Esophagus squamous epithelium (tissue), 5 donors: ENCODE measurements at regions not wholly inside any gene's neighbourhood (a gene's known extent, or its start where the extent isn't known, plus 50 kb on each side); places are given as distances from the start of the nearest gene placed in this dataset.

Experiments
- DNase-seq: peaks from one replicate; lab custom pipeline; 2025; lab: John Stamatoyannopoulos, UW
- H3K27ac ChIP-seq, 4 donors: fragments of 200-600 bp; sonication (generic); one replicate each; pipeline ENCODE4 v1.5.1; 2016 to 2019; ENCODE audit warnings: mild to moderate bottlenecking in 1 of 4
- H3K27me3 ChIP-seq, 4 donors: fragments of 200-600 bp; sonication (generic); 1 replicate in 3 of 4; 2 replicates in 1 of 4; pipeline versions ENCODE4 v1.5.1 to v1.6.0; 2017 to 2021; ENCODE audit warnings: antibody characterized with exemption in 1 of 4
- H3K36me3 ChIP-seq, 3 donors: fragments of 200-600 bp; sonication (generic); one replicate each; pipeline ENCODE4 v1.5.1; 2016 to 2019
- H3K4me1 ChIP-seq, 3 donors: fragments of 200-600 bp; sonication (generic); one replicate each; pipeline ENCODE4 v1.5.1; 2017 to 2019
- H3K4me3 ChIP-seq, 4 donors: fragments of 200-600 bp; sonication (generic); 1 replicate in 3 of 4; 2 replicates in 1 of 4; pipeline ENCODE4 v1.5.1; 2016 to 2019; ENCODE audit warnings: mild to moderate bottlenecking in 2 of 4, moderate library complexity in 1 of 4
- H3K9me3 ChIP-seq, 3 donors: fragments of 200-600 bp; sonication (generic); one replicate each; pipeline ENCODE4 v1.5.1; 2016 to 2019
- CTCF ChIP-seq, 6 experiments: fragments of 450-650 bp in 4 of 6; fragments of 200-600 bp in 2 of 6; sonication (generic) in 2 of 6; IDR thresholded peaks; one replicate each; pipeline ENCODE4 v1.5.1; 2016 to 2019; ENCODE audit warnings: antibody characterized with exemption in 6 of 6, mild to moderate bottlenecking in 4 of 6, moderate library complexity in 4 of 6
- POLR2A ChIP-seq, 4 donors: fragments of 450-650 bp; IDR thresholded peaks; one replicate each; pipeline ENCODE4 v1.6.1; 2017; ENCODE audit warnings: antibody characterized with exemption in 4 of 4, mild to moderate bottlenecking in 4 of 4, moderate library complexity in 3 of 4
- WGBS, 2 donors: methylation state at CpG; one replicate each; pipeline ENCODE4 v1.1.5; 2018; 5-methylcytosine and 5-hydroxymethylcytosine counted together
- intact Hi-C: fragments of 100-400 bp; cut with DNase I; formaldehyde crosslinking; loops from one replicate; pipeline ENCODE4 v1.15.0; 2022
- donor health status: DM: yes; HTN: yes; CAD: no.

GRCh38 chr7:35558841-35559240 is 136.1 kb downstream of the HERPUD2 start:
- no peak overlapping the region for H3K27ac ChIP-seq
- no peaks in the 10 kb centered on the region for H3K9me3 ChIP-seq
- intact Hi-C loops: no loop called here
- WGBS, 2 donors: 44 to 80% methylated on average over 2 to 4 of the region's 4 CpGs
- H3K4me1 ChIP-seq: no peaks in the 10 kb centered on the region
- DNase-seq: no peak
- no peak overlapping the region for H3K4me3 ChIP-seq
- TF ChIP-seq POLR2A (IDR thresholded peaks at IDR 0.05) (no peak), CTCF (IDR thresholded peaks at IDR 0.05) (no peak)
- H3K27me3 ChIP-seq: no peaks in the 10 kb centered on the region
- H3K36me3 ChIP-seq: no peaks in the 10 kb centered on the region

GRCh38 chr7:35556515-35557471 is 138.1 kb downstream of the HERPUD2 start:
- Histone ChIP-seq H3K36me3 (no peaks in the 10 kb centered on the region), H3K27me3 (peaks cover 0 to 5% (median 0%) of the 10 kb centered on the region in 4 donors), H3K9me3 (no peaks in the 10 kb centered on the region), H3K4me3 (no peak overlapping the region), H3K27ac (no peak overlapping the region), H3K4me1 (no peaks in the 10 kb centered on the region)
- DNase-seq: no peak
- TF ChIP-seq POLR2A (IDR thresholded peaks at IDR 0.05) (no peak), CTCF (IDR thresholded peaks at IDR 0.05) (no peak)
- 49 to 56% methylated on average over 8 of the region's 8 CpGs for WGBS, 2 donors
- intact Hi-C loops: no loop called here

GRCh38 chr7:35555934-35556333 is 139.0 kb downstream of the HERPUD2 start:
- H3K4me3 ChIP-seq: no peak overlapping the region
- H3K9me3 ChIP-seq: no peaks in the 10 kb centered on the region
- no peaks in the 10 kb centered on the region for H3K36me3 ChIP-seq
- no peak for DNase-seq
- TF ChIP-seq CTCF (IDR thresholded peaks at IDR 0.05): no peak
- no peak for TF ChIP-seq POLR2A (IDR thresholded peaks at IDR 0.05)
- intact Hi-C loops: no loop called here
- peaks cover 0 to 5% (median 0%) of the 10 kb centered on the region in 4 donors for H3K27me3 ChIP-seq
- no peaks in the 10 kb centered on the region for H3K4me1 ChIP-seq
- 33 to 34% methylated on average over 4 of the region's 4 CpGs for WGBS, 2 donors
- H3K27ac ChIP-seq: no peak overlapping the region

- 74 to 77% methylated on average over 5 of the region's 5 CpGs for WGBS, 2 donors
- no peak overlapping the region for H3K27ac ChIP-seq
- intact Hi-C loops: no loop called here
- no peaks in the 10 kb centered on the region for H3K36me3 ChIP-seq
- DNase-seq: no peak
- peaks cover 0 to 11% (median 0%) of the 10 kb centered on the region in 4 donors for H3K27me3 ChIP-seq
- H3K9me3 ChIP-seq: no peaks in the 10 kb centered on the region
- H3K4me1 ChIP-seq: no peaks in the 10 kb centered on the region
- no peak for TF ChIP-seq POLR2A (IDR thresholded peaks at IDR 0.05)
- TF ChIP-seq CTCF (IDR thresholded peaks at IDR 0.05): no peak
- H3K4me3 ChIP-seq: no peak overlapping the region
These were observed 139.5 kb downstream of the HERPUD2 start for GRCh38 chr7:35555386-35555785.

GRCh38 chr7:35553519-35553918 is 141.4 kb downstream of the HERPUD2 start:
- Histone ChIP-seq H3K9me3 (no peaks in the 10 kb centered on the region), H3K27me3 (peaks cover 0 to 13% (median 0%) of the 10 kb centered on the region in 4 donors), H3K27ac (no peak overlapping the region), H3K4me3 (no peak overlapping the region), H3K36me3 (no peaks in the 10 kb centered on the region), H3K4me1 (no peaks in the 10 kb centered on the region)
- no peak for DNase-seq
- intact Hi-C loops: no loop called here
- 58 to 65% methylated on average over 2 of the region's 2 CpGs for WGBS, 2 donors
- no peak for TF ChIP-seq POLR2A (IDR thresholded peaks at IDR 0.05)
- TF ChIP-seq CTCF (IDR thresholded peaks at IDR 0.05): no peak
